Right forelimb (tissue), 1 donor: ENCODE measurements at regions not wholly inside any gene's neighbourhood (a gene's known extent, or its start where the extent isn't known, plus 50 kb on each side); places are given as distances from the start of the nearest gene placed in this dataset.
"Not testable (repeated sequence)": the region's sequence is repeated elsewhere in the genome, so short reads cannot be mapped to it uniquely, and the experiment has no call there.

Experiments used
- DNase-seq: peaks from one replicate; pipeline ENCODE4 v3.0.0-alpha.2; 2018

GRCh38 chr2:188645986-188646385 is 328.2 kb upstream of the COL3A1 start:
- DNase-seq: no peak

- no peak for DNase-seq
Measured at GRCh38 chr2:188647430-188648070, 326.6 kb upstream of the COL3A1 start.

GRCh38 chr2:188659656-188660406 is 314.3 kb upstream of the COL3A1 start:
- DNase-seq: no peak

- DNase-seq: no peak
Measured at GRCh38 chr2:188663301-188663700, 310.9 kb upstream of the COL3A1 start.

GRCh38 chr2:188664416-188664815 is 309.8 kb upstream of the COL3A1 start:
- DNase-seq: peak; percentile 40

- DNase-seq: no peak
Measured at GRCh38 chr2:188664951-188665595, 309.1 kb upstream of the COL3A1 start.

- no peak for DNase-seq
Measured at GRCh38 chr2:188665727-188666304, 308.4 kb upstream of the COL3A1 start.

GRCh38 chr2:188666503-188666902 is 307.7 kb upstream of the COL3A1 start:
- no peak for DNase-seq

GRCh38 chr2:188668017-188668680 is 306.0 kb upstream of the COL3A1 start:
- DNase-seq: no peak

GRCh38 chr2:188675391-188676009 is 298.7 kb upstream of the COL3A1 start:
- no peak for DNase-seq

GRCh38 chr2:188676010-188676400 is 298.2 kb upstream of the COL3A1 start:
- DNase-seq: no peak

- no peak for DNase-seq
Measured at GRCh38 chr2:188677142-188677541, 297.0 kb upstream of the COL3A1 start.

GRCh38 chr2:188678882-188679281 is 295.3 kb upstream of the COL3A1 start:
- no peak for DNase-seq

GRCh38 chr2:188682838-188683237 is 291.3 kb upstream of the COL3A1 start:
- DNase-seq: no peak

- no peak for DNase-seq
Measured at GRCh38 chr2:188684795-188685194, 289.4 kb upstream of the COL3A1 start.

- DNase-seq: no peak
Measured at GRCh38 chr2:188693111-188693510, 281.1 kb upstream of the COL3A1 start.

GRCh38 chr2:188693771-188694170 is 280.4 kb upstream of the COL3A1 start:
- no peak for DNase-seq

GRCh38 chr2:188695953-188696352 is 278.2 kb upstream of the COL3A1 start:
- no peak for DNase-seq

GRCh38 chr2:188698151-188698550 is 276.0 kb upstream of the COL3A1 start:
- DNase-seq: not testable (repeated sequence)

- DNase-seq: no peak
Measured at GRCh38 chr2:188701836-188702235, 272.3 kb upstream of the COL3A1 start.

GRCh38 chr2:188705191-188705590 is 269.0 kb upstream of the COL3A1 start:
- DNase-seq: no peak

- DNase-seq: no peak
Measured at GRCh38 chr2:188713961-188714360, 260.2 kb upstream of the COL3A1 start.
